GM12865 (cell line): ENCODE measurements at regions not wholly inside any gene's neighbourhood (a gene's known extent, or its start where the extent isn't known, plus 50 kb on each side); places are given as distances from the start of the nearest gene placed in this dataset.

Experiments used
- DNase-seq: peaks from one replicate; pipeline ENCODE4 v3.0.0; 2010; ENCODE audit warnings: low read depth
- H3K4me3 ChIP-seq: 2 replicates; pipeline ENCODE4 v1.5.1; 2011; ENCODE audit warnings: mild to moderate bottlenecking, low read depth, low read length, control low read depth
- TF ChIP-seq, protein P1 (sequence below): IDR thresholded peaks from 2 replicates; pipeline ENCODE4 v1.5.1; 2011; ENCODE audit warnings: low read length, control low read depth, low read depth, inconsistent platforms; ENCODE audit not compliant: insufficient read depth; ENCODE audit errors: missing control alignments

DNA sequence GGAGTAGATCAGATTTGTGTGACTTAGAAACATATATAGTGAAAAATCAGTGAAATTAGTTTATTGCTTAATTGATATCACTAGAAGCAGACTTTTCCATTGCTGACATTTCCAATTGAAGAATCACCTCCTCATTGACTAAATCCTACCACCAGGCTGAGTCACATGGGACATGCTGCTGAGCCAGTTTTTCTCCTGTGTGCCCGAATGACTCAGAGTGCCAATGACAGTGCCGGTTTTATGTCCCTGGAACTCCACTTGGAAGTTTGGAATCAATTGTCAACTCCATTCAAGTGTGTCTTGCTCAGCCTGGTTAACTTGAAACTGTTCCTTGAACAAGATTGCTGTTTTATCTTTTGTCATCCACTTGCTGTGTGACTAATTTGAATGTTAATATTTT lies 316.1 kb upstream of the PRDM1 start:
- no peak for DNase-seq
- no peak overlapping the region for H3K4me3 ChIP-seq
- TF ChIP-seq, protein P1, sequence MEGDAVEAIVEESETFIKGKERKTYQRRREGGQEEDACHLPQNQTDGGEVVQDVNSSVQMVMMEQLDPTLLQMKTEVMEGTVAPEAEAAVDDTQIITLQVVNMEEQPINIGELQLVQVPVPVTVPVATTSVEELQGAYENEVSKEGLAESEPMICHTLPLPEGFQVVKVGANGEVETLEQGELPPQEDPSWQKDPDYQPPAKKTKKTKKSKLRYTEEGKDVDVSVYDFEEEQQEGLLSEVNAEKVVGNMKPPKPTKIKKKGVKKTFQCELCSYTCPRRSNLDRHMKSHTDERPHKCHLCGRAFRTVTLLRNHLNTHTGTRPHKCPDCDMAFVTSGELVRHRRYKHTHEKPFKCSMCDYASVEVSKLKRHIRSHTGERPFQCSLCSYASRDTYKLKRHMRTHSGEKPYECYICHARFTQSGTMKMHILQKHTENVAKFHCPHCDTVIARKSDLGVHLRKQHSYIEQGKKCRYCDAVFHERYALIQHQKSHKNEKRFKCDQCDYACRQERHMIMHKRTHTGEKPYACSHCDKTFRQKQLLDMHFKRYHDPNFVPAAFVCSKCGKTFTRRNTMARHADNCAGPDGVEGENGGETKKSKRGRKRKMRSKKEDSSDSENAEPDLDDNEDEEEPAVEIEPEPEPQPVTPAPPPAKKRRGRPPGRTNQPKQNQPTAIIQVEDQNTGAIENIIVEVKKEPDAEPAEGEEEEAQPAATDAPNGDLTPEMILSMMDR = no peak

DNA sequence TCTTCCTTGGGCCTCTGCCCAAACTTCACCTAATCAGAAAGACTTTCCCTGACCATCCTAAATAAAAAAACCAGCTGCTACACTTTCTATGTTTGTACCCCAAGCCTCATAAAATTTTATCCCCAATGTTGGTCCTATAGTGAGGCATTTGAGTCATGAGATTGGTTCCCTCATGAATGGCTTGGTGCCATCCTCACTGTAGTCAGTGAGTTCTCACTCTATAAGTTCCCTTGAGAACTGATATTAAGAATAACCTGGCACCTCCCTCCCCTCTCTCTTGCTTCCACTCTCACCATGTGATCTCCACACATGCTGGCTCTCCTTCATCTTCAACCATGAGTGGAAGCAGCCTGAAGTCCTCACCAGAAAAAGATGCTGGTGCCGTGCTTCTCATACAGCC lies 316.9 kb upstream of the PRDM1 start:
- H3K4me3 ChIP-seq = no peak overlapping the region
- TF ChIP-seq, protein P1 = no peak
- no peak for DNase-seq

DNA sequence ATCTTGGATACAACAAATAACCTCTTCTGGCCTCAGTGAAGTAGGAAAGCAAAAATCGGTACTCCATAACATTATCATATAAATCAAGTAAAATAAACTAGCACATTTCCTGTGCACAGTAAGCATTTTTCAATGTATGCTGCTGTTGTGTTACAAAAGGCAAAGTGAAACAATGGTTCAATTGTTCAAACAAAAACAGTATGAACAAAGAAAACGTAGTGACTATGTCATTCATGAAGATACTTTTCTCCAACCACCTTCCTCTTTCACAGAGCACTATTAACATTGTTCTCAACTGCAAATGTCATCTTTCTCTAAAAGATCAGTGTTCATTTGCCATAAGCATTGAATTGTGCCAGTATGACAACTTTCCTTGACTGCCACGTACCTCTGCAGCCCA lies 318.6 kb upstream of the PRDM1 start:
- H3K4me3 ChIP-seq = no peak overlapping the region
- TF ChIP-seq, protein P1 = no peak
- DNase-seq = no peak

DNA sequence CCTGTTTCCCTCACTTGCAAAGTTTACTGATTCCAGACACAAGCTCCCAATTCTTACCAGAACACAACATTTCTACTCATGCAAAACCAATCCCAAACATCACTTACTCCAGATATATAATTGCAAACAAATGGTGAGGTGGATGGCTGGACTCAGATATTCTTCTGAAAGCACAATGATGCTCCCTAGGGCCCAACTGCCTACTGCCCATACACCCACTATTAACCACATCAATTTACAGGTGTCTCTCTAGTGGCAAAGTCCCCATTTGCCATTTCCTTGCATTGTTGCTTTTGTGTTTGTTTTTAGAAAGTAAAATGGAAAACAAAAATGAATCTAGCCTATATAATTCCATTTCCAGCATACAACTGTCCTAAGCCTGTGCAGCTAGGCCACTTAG lies 320.9 kb upstream of the PRDM1 start:
- no peak for DNase-seq
- TF ChIP-seq, protein P1 = no peak
- H3K4me3 ChIP-seq = no peak overlapping the region

DNA sequence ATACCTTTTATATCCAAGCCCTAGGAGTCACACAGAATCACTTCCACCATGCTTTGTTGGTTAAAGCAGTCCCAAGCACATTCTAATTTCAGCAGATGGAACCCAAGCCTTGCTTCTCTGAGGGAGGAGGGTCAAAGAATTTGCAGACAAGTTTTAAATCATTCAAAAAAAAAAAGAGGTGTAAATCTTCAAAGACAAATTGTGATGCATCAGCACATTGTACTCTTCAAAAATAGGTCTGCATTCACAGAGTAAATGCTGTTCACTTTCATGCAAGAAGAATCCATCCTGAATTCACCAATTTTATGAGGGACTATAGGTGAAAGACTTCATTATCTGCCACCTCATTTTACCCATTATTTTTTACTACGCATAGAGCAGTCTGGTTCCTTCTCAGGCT lies 321.8 kb upstream of the PRDM1 start:
- TF ChIP-seq, protein P1 = no peak
- H3K4me3 ChIP-seq = no peak overlapping the region
- DNase-seq = no peak

DNA sequence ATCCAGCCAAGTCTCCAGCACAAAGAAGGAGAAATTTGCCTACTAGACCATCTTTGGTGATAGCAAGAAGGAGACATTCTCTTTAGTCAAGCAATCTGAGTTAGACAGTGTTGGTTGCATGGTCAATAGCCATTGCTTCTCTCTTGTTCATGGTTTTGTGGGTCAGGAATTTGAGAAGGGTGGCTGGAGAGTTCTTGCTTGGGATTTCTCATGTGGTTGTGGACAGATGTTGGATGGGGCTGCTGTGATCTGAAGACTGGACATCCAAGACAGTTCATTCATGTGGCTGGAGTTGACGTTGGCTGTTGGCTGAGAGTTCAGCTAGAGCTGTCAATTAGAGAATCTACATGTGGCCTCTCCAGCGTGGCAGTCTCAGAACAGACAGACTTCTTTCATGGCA lies 322.3 kb upstream of the PRDM1 start:
- no peak overlapping the region for H3K4me3 ChIP-seq
- TF ChIP-seq, protein P1 = no peak
- DNase-seq = no peak

DNA sequence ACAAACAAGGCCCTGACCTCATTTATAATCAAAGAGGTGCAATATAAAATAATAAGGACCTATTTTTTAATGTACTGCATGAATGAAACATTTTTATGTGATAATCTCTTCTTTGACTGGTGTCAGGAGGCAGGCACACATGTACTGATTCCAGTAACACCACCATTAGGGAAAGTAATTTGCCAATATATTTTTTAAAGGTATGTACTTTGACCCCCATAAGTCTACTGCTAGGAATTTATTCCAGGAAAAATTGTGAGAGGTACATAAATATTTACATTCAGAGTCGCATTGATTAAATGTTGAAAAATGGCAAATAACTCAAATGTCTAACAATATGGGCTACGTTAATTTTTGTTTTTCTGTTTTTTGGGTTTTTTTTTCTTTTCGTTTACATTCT lies 325.4 kb upstream of the PRDM1 start:
- TF ChIP-seq, protein P1 = no peak
- DNase-seq = no peak
- no peak overlapping the region for H3K4me3 ChIP-seq
